ENCODE measurements at regions not wholly inside any gene's neighbourhood (a gene's known extent, or its start where the extent isn't known, plus 50 kb on each side); places are given as distances from the start of the nearest gene placed in this dataset.

DNA sequence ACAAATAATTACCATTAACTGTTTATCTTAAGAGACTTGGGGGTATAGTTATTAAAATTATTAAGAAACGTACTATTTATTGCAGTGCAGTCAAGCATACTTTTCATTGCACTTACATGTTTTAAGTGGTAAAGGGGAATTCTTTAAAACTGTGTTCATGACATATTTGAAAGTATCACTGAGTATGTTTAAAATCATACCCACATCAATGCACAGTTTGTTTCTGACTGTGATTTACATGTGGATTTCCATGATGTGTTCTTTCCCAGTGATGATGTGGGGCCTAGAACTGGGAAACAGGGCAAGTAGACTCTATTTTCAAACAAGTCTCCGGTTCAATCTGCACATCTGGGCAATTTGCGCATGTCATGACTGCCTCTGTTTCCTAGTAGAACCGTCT is 340.5 kb upstream of the OBI1 start:
- Histone ChIP-seq H3K9me3 (ENCODE audit: insufficient read depth, low read depth, low read length) (no peaks in the 10 kb centered on the region), H3K79me2 (ENCODE audit: insufficient read depth, low read length) (no peaks in the 10 kb centered on the region), H3K27me3 (ENCODE audit: insufficient read depth, low read length, poor library complexity, severe bottlenecking) (no peaks in the 10 kb centered on the region), H2AFZ (ENCODE audit: low read length) (no peak overlapping the region), H3K36me3 (ENCODE audit: insufficient read depth, low read length) (no peaks in the 10 kb centered on the region), H3K9me2 (replicated peaks; ENCODE audit: low read depth, low read length) (no peaks in the 10 kb centered on the region), H3K9ac (ENCODE audit: low read depth, low read length, poor library complexity, severe bottlenecking) (no peak overlapping the region), H3K4me1 (ENCODE audit: insufficient read depth, low read length, poor library complexity, severe bottlenecking) (no peaks in the 10 kb centered on the region), H4K20me1 (ENCODE audit: insufficient read depth, low read length, poor library complexity, severe bottlenecking) (no peaks in the 10 kb centered on the region), H3K4me3 (ENCODE audit: low read length, poor library complexity, severe bottlenecking) (no peak overlapping the region), H3F3A (ENCODE audit: low read depth) (no peaks in the 10 kb centered on the region), H3K4me2 (ENCODE audit: low read depth, low read length, poor library complexity, severe bottlenecking) (no peak overlapping the region)
- TF ChIP-seq, protein P1, sequence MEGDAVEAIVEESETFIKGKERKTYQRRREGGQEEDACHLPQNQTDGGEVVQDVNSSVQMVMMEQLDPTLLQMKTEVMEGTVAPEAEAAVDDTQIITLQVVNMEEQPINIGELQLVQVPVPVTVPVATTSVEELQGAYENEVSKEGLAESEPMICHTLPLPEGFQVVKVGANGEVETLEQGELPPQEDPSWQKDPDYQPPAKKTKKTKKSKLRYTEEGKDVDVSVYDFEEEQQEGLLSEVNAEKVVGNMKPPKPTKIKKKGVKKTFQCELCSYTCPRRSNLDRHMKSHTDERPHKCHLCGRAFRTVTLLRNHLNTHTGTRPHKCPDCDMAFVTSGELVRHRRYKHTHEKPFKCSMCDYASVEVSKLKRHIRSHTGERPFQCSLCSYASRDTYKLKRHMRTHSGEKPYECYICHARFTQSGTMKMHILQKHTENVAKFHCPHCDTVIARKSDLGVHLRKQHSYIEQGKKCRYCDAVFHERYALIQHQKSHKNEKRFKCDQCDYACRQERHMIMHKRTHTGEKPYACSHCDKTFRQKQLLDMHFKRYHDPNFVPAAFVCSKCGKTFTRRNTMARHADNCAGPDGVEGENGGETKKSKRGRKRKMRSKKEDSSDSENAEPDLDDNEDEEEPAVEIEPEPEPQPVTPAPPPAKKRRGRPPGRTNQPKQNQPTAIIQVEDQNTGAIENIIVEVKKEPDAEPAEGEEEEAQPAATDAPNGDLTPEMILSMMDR (conservative IDR thresholded peaks at IDR 0.05; ENCODE audit: low read length): no peak
- no peak for TF ChIP-seq EZH2phosphoT487 (IDR thresholded peaks at IDR 0.05; ENCODE audit: borderline replicate concordance)

DNA sequence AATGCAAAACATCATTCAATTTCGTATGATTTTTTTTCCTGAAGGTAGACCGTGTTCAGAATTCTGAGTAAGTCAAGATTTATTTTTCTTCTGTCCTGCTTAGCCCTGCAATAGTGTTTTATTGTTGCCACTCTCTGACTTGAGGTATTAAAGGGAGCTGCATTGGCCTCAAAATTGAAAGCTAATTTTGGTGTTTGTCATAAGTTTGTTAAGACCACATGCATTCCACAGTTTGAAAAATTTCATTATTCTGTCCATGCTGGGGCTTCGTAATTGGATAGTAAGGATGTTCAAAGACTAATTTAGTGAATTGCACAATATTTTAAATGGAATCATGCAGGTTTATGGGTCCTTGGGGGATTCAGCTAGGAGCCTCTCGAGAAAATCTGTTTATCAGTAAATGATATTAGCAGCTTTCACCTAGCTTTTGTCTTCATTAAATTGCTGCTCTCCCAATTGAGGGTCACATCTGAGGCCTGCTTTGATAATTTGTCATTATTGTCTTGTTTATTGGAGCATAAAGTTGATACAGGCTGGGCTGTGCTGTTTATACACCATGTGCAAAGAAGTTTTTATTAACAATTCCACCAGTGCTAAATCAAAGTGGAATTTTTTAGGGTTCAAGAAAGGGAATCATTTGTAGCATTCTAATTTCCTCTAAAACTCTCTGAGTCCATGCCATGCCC is 339.8 kb upstream of the OBI1 start:
- Histone ChIP-seq H3K4me2 (ENCODE audit: low read depth, low read length, poor library complexity, severe bottlenecking) (no peak overlapping the region), H3K9ac (ENCODE audit: low read depth, low read length, poor library complexity, severe bottlenecking) (no peak overlapping the region), H2AFZ (ENCODE audit: low read length) (no peak overlapping the region), H3K4me3 (ENCODE audit: low read length, poor library complexity, severe bottlenecking) (no peak overlapping the region), H3K36me3 (ENCODE audit: insufficient read depth, low read length) (no peaks in the 10 kb centered on the region), H3K4me1 (ENCODE audit: insufficient read depth, low read length, poor library complexity, severe bottlenecking) (no peaks in the 10 kb centered on the region), H3K27me3 (ENCODE audit: insufficient read depth, low read length, poor library complexity, severe bottlenecking) (no peaks in the 10 kb centered on the region), H3K79me2 (ENCODE audit: insufficient read depth, low read length) (no peaks in the 10 kb centered on the region), H3F3A (ENCODE audit: low read depth) (no peaks in the 10 kb centered on the region), H3K9me2 (replicated peaks; ENCODE audit: low read depth, low read length) (no peaks in the 10 kb centered on the region), H3K9me3 (ENCODE audit: insufficient read depth, low read depth, low read length) (no peaks in the 10 kb centered on the region), H4K20me1 (ENCODE audit: insufficient read depth, low read length, poor library complexity, severe bottlenecking) (no peaks in the 10 kb centered on the region)
- TF ChIP-seq, protein P1 (conservative IDR thresholded peaks at IDR 0.05; ENCODE audit: low read length): no peak
- TF ChIP-seq EZH2phosphoT487 (IDR thresholded peaks at IDR 0.05; ENCODE audit: borderline replicate concordance): no peak

DNA sequence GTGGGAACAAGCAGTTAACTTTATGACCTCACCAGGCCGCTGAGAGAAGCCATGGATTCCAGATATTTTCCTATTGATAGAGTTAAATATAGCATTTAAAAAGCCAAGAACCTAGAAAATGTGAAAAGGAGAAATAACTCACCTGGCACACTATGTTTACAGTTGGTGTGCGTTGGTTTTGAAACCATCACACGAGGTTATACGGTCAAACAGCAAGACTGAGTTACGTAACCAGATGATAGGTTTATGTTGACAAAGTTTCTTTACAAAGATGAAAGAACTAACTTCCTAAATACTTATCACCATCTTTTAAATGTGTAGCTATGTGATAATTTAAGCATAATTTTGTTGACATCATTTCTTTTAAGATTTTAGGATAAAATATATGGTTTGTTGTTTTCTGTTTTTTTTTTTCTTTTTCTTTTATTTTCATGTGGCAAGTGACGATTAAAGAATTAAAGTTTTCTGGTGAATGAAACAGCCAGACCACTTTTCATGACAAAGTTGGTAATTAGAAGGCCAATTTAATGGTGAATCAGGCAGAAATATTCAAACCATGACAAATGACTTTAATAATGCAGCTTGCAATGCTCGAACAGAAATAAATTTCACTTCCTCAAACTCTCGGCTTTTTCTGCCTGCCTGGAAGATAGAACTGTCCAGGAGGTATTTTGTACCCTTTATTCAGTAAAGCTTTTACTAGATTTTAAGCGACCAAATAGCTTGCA is 339.1 kb upstream of the OBI1 start:
- no peaks in the 10 kb centered on the region for H3K79me2 ChIP-seq (ENCODE audit: insufficient read depth, low read length)
- no peaks in the 10 kb centered on the region for H3K9me2 ChIP-seq (replicated peaks; ENCODE audit: low read depth, low read length)
- no peaks in the 10 kb centered on the region for H4K20me1 ChIP-seq (ENCODE audit: insufficient read depth, low read length, poor library complexity, severe bottlenecking)
- H3K27me3 ChIP-seq (ENCODE audit: insufficient read depth, low read length, poor library complexity, severe bottlenecking): no peaks in the 10 kb centered on the region
- TF ChIP-seq, protein P1 (conservative IDR thresholded peaks at IDR 0.05; ENCODE audit: low read length): no peak
- no peak for TF ChIP-seq EZH2phosphoT487 (IDR thresholded peaks at IDR 0.05; ENCODE audit: borderline replicate concordance)
- H3F3A ChIP-seq (ENCODE audit: low read depth): no peaks in the 10 kb centered on the region
- H3K36me3 ChIP-seq (ENCODE audit: insufficient read depth, low read length): no peaks in the 10 kb centered on the region
- no peak overlapping the region for H2AFZ ChIP-seq (ENCODE audit: low read length)
- H3K4me3 ChIP-seq (ENCODE audit: low read length, poor library complexity, severe bottlenecking): no peak overlapping the region
- no peak overlapping the region for H3K9ac ChIP-seq (ENCODE audit: low read depth, low read length, poor library complexity, severe bottlenecking)
- H3K9me3 ChIP-seq (ENCODE audit: insufficient read depth, low read depth, low read length): no peaks in the 10 kb centered on the region
- no peak overlapping the region for H3K4me2 ChIP-seq (ENCODE audit: low read depth, low read length, poor library complexity, severe bottlenecking)
- no peaks in the 10 kb centered on the region for H3K4me1 ChIP-seq (ENCODE audit: insufficient read depth, low read length, poor library complexity, severe bottlenecking)
